Liver (tissue), 8 donors: ENCODE measurements at regions not wholly inside any gene's neighbourhood (a gene's known extent, or its start where the extent isn't known, plus 50 kb on each side); places are given as distances from the start of the nearest gene placed in this dataset.
"Not testable (repeated sequence)": the region's sequence is repeated elsewhere in the genome, so short reads cannot be mapped to it uniquely, and the experiment has no call there.

Experiments used
- DNase-seq: peaks from one replicate; pipeline ENCODE4 v3.0.0-alpha.2; 2017; ENCODE audit warnings: low spot score
- H3K27ac ChIP-seq, 2 donors: one replicate each; pipeline ENCODE4 v1.7.0; 2013; ENCODE audit warnings: inconsistent platforms in 2 of 2, low read length in 2 of 2, control low read depth in 1 of 2, low read depth in 1 of 2, mild to moderate bottlenecking in 1 of 2
- H3K27me3 ChIP-seq, 4 donors: one replicate each; pipeline versions ENCODE4 v1.6.1 to v1.7.0; 2013; ENCODE audit warnings: low read length in 3 of 4, inconsistent platforms in 1 of 4, mild to moderate bottlenecking in 1 of 4, moderate library complexity in 1 of 4; ENCODE audit not compliant: control insufficient read depth in 4 of 4, insufficient read depth in 4 of 4
- H3K36me3 ChIP-seq, 4 donors: one replicate each; pipeline versions ENCODE4 v1.6.1 to v1.7.0; 2013; ENCODE audit warnings: low read length in 3 of 4, mild to moderate bottlenecking in 3 of 4, low read depth in 1 of 4, moderate library complexity in 1 of 4; ENCODE audit not compliant: control insufficient read depth in 4 of 4, insufficient read depth in 3 of 4
- H3K4me1 ChIP-seq, 4 donors: one replicate each; pipeline versions ENCODE4 v1.6.1 to v1.7.0; 2013; ENCODE audit warnings: low read length in 3 of 4, mild to moderate bottlenecking in 3 of 4, moderate library complexity in 1 of 4; ENCODE audit not compliant: control insufficient read depth in 4 of 4, insufficient read depth in 4 of 4
- H3K4me3 ChIP-seq, 3 donors: one replicate each; pipeline versions ENCODE4 v1.6.1 to v1.7.0; 2013; ENCODE audit warnings: low read length in 3 of 3, control low read depth in 1 of 3, low read depth in 1 of 3, mild to moderate bottlenecking in 1 of 3
- H3K9ac ChIP-seq, 2 donors: one replicate each; pipeline ENCODE4 v1.7.0; 2013; ENCODE audit warnings: low read length in 2 of 2, mild to moderate bottlenecking in 2 of 2, moderate library complexity in 2 of 2, control low read depth in 1 of 2, low read depth in 1 of 2
- H3K9me3 ChIP-seq, 4 donors: one replicate each; pipeline versions ENCODE4 v1.6.1 to v1.7.0; 2013; ENCODE audit warnings: low read length in 3 of 4; ENCODE audit not compliant: control insufficient read depth in 4 of 4
- FOXA1 ChIP-seq: IDR thresholded peaks from 2 replicates; pipeline ENCODE4 v1.6.1; 2016; ENCODE audit warnings: antibody characterized with exemption
- GABPA ChIP-seq, 2 donors: IDR thresholded peaks in 1 of 2; conservative IDR thresholded peaks in 1 of 2; 2 replicates each; pipeline ENCODE4 v1.6.1; 2016; ENCODE audit warnings: antibody characterized with exemption in 2 of 2, mild to moderate bottlenecking in 1 of 2, moderate library complexity in 1 of 2
- HNF4A ChIP-seq, 2 donors: conservative IDR thresholded peaks; 2 replicates each; pipeline ENCODE4 v1.6.1; 2016; ENCODE audit warnings: antibody characterized with exemption in 2 of 2, mild to moderate bottlenecking in 2 of 2
- JUND ChIP-seq, 2 donors: IDR thresholded peaks; 2 replicates each; pipeline ENCODE4 v1.6.1; 2016; ENCODE audit warnings: antibody characterized with exemption in 2 of 2
- RXRA ChIP-seq, 2 donors: IDR thresholded peaks; 2 replicates each; pipeline ENCODE4 v1.6.1; 2017 to 2018; ENCODE audit warnings: antibody characterized with exemption in 2 of 2, mild to moderate bottlenecking in 1 of 2
- SP1 ChIP-seq: IDR thresholded peaks from 2 replicates; pipeline ENCODE4 v1.6.1; 2018; ENCODE audit warnings: antibody characterized with exemption, mild to moderate bottlenecking
- TAF1 ChIP-seq: conservative IDR thresholded peaks from 2 replicates; pipeline ENCODE4 v1.6.1; 2016; ENCODE audit warnings: antibody characterized with exemption, mild to moderate bottlenecking
- YY1 ChIP-seq: IDR thresholded peaks from 2 replicates; pipeline ENCODE4 v1.6.1; 2016; ENCODE audit warnings: antibody characterized with exemption, mild to moderate bottlenecking
- WGBS: extraction: QIAGEN DNeasy Blood & Tissue Kit; methylation state at CpG from one replicate; pipeline ENCODE4 v1.1.7; 2013; 5-methylcytosine and 5-hydroxymethylcytosine counted together
- TF ChIP-seq, protein P1 (sequence below): fragments of 150-350 bp; IDR thresholded peaks from 2 replicates; pipeline ENCODE4 v1.5.1; 2017; ENCODE audit warnings: improper control_type of control experiment, low read depth, low read length; ENCODE audit not compliant: missing input control
- TF ChIP-seq, protein P2 (sequence below): IDR thresholded peaks from 2 replicates; pipeline ENCODE4 v1.6.1; 2016; ENCODE audit warnings: antibody characterized with exemption
- TF ChIP-seq, protein P3 (sequence below): IDR thresholded peaks from 2 replicates; pipeline ENCODE4 v1.6.1; 2016; ENCODE audit warnings: antibody characterized with exemption, mild to moderate bottlenecking
- donor health status: healthy.
- donor health status: healthy.
- donor health status: healthy.
- donor health status: healthy.
- donor health status: healthy.

GRCh38 chr2:220767591-220768255 lies 804.4 kb downstream of the EPHA4 start:
- Histone ChIP-seq H3K4me3 (no peak overlapping the region), H3K9ac (no peak overlapping the region), H3K27me3 (no peaks in the 10 kb centered on the region), H3K27ac (no peak overlapping the region), H3K4me1 (no peaks in the 10 kb centered on the region), H3K36me3 (no peaks in the 10 kb centered on the region), H3K9me3 (no peaks in the 10 kb centered on the region)
- no peak for DNase-seq
- 70% methylated on average over 3 of the region's 3 CpGs for WGBS
- TF ChIP-seq GABPA (IDR thresholded peaks at IDR 0.05 in 1 of 2, conservative IDR thresholded peaks at IDR 0.05 in 1 of 2): no peak
- TF ChIP-seq, protein P1, sequence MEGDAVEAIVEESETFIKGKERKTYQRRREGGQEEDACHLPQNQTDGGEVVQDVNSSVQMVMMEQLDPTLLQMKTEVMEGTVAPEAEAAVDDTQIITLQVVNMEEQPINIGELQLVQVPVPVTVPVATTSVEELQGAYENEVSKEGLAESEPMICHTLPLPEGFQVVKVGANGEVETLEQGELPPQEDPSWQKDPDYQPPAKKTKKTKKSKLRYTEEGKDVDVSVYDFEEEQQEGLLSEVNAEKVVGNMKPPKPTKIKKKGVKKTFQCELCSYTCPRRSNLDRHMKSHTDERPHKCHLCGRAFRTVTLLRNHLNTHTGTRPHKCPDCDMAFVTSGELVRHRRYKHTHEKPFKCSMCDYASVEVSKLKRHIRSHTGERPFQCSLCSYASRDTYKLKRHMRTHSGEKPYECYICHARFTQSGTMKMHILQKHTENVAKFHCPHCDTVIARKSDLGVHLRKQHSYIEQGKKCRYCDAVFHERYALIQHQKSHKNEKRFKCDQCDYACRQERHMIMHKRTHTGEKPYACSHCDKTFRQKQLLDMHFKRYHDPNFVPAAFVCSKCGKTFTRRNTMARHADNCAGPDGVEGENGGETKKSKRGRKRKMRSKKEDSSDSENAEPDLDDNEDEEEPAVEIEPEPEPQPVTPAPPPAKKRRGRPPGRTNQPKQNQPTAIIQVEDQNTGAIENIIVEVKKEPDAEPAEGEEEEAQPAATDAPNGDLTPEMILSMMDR: no peak
- no peak for TF ChIP-seq HNF4A (conservative IDR thresholded peaks at IDR 0.05)
- no peak for TF ChIP-seq YY1
- TF ChIP-seq RXRA (IDR thresholded peaks at IDR 0.05): no peak
- TF ChIP-seq, protein P2, sequence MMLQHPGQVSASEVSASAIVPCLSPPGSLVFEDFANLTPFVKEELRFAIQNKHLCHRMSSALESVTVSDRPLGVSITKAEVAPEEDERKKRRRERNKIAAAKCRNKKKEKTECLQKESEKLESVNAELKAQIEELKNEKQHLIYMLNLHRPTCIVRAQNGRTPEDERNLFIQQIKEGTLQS: no peak
- TF ChIP-seq SP1: no peak
- no peak for TF ChIP-seq FOXA1
- TF ChIP-seq, protein P3, sequence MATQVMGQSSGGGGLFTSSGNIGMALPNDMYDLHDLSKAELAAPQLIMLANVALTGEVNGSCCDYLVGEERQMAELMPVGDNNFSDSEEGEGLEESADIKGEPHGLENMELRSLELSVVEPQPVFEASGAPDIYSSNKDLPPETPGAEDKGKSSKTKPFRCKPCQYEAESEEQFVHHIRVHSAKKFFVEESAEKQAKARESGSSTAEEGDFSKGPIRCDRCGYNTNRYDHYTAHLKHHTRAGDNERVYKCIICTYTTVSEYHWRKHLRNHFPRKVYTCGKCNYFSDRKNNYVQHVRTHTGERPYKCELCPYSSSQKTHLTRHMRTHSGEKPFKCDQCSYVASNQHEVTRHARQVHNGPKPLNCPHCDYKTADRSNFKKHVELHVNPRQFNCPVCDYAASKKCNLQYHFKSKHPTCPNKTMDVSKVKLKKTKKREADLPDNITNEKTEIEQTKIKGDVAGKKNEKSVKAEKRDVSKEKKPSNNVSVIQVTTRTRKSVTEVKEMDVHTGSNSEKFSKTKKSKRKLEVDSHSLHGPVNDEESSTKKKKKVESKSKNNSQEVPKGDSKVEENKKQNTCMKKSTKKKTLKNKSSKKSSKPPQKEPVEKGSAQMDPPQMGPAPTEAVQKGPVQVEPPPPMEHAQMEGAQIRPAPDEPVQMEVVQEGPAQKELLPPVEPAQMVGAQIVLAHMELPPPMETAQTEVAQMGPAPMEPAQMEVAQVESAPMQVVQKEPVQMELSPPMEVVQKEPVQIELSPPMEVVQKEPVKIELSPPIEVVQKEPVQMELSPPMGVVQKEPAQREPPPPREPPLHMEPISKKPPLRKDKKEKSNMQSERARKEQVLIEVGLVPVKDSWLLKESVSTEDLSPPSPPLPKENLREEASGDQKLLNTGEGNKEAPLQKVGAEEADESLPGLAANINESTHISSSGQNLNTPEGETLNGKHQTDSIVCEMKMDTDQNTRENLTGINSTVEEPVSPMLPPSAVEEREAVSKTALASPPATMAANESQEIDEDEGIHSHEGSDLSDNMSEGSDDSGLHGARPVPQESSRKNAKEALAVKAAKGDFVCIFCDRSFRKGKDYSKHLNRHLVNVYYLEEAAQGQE: no peak
- no peak for TF ChIP-seq TAF1

- H3K27ac ChIP-seq: no peak overlapping the region
- 55% methylated on average over 2 of the region's 2 CpGs for WGBS
- H3K4me1 ChIP-seq: no peaks in the 10 kb centered on the region
- no peaks in the 10 kb centered on the region for H3K9me3 ChIP-seq
- peaks cover 0 to 2% (median 0%) of the 10 kb centered on the region in 4 donors for H3K27me3 ChIP-seq
- TF ChIP-seq, protein P1: no peak
- TF ChIP-seq, protein P3: no peak
- TF ChIP-seq HNF4A (conservative IDR thresholded peaks at IDR 0.05) (no peak), SP1 (no peak), FOXA1 (no peak), JUND (IDR thresholded peaks at IDR 0.05) (no peak), GABPA (IDR thresholded peaks at IDR 0.05 in 1 of 2, conservative IDR thresholded peaks at IDR 0.05 in 1 of 2) (no peak)
- DNase-seq: no peak
- no peaks in the 10 kb centered on the region for H3K36me3 ChIP-seq
- H3K9ac ChIP-seq: no peak overlapping the region
- no peak overlapping the region for H3K4me3 ChIP-seq
Measured at GRCh38 chr2:220775856-220776488, 796.1 kb downstream of the EPHA4 start.

DNA sequence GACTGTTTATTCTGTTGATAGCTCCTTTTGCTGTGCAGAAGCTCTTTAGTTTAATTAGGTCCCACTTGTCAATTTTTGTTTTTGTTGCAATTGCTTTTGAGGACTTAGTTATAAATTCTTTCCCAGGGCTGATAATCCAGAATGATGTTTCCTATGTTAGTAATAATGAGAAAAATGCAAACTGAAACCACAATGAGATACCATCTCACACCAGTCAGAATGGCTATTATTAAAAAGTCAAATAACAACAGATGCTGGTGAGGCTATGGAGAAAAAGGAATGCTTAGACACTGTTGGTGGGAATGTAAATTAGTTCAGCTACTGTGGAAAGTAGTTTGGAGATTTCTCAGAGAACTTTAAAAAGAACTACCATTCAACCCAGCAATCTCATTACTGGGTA lies 793.0 kb downstream of the EPHA4 start:
- not testable (repeated sequence) for H3K9ac ChIP-seq, H3K9me3 ChIP-seq, DNase-seq, H3K36me3 ChIP-seq, H3K4me3 ChIP-seq, H3K27me3 ChIP-seq, H3K4me1 ChIP-seq, H3K27ac ChIP-seq
